GM21367 (cell line): ENCODE measurements at regions not wholly inside any gene's neighbourhood (a gene's known extent, or its start where the extent isn't known, plus 50 kb on each side); places are given as distances from the start of the nearest gene placed in this dataset.

Experiments used
- ATAC-seq: cut with Tn5 transposase; IDR thresholded peaks from one replicate; pipeline ENCODE4 v1.9.1; 2021; ENCODE audit not compliant: unreplicated experiment

DNA sequence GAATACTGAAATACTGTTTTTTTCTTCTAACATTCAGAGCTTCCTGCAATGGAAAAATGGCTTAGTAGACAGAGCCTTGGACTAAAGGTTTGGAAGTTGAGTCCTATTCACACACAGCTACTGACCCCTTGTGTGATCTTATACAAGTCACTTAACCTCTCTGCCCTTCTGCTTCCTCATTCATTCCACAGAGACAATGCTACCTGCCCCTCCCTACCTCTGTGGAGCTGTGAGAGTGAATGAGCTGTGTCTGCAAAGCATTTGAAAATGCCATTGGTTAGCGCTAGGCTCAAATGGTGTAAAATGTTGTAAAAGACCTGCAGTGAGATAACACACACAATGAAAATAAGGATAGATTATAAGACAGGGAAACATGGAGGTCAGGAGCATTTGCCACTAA lies 214.4 kb downstream of the BARHL2 start:
- ATAC-seq, result no peak

DNA sequence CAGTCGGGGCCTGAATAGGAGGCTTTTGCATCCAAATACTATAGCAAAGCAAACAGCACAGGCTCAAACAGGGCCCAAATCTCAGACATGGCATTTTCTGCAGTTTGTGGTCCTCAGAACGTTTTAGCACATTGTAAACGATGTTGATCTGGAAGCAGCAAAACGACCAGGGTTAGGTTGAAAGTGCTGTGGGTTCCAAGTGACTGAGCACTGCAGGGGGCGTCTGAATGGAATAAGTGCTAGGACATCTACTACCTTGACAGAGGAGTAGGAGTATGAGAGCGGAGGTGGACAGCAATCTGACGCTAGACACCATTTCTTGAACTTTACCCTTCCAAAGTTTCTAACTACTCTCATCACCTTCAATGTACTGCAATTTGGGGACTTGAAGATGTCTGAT lies 214.9 kb downstream of the BARHL2 start:
- no peak for ATAC-seq

DNA sequence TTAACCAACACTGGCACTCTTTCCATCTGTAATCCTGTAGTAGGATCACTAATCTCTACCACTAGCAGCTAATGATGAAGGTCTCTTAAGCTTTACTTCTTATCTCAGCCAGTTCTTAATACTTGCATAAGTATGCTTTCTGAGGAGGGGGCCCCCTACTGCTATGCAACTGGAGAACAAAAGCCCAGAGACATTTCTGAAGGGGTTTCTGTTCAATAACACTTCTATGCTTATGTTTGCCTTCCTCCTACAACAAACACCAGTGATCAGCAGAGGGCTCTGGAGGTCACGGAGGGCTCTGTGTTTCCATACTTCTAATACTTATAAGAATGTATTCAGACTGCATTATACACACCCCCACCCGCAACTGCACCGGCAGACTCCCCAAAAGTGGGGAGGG lies 215.8 kb downstream of the BARHL2 start:
- ATAC-seq, result no peak

DNA sequence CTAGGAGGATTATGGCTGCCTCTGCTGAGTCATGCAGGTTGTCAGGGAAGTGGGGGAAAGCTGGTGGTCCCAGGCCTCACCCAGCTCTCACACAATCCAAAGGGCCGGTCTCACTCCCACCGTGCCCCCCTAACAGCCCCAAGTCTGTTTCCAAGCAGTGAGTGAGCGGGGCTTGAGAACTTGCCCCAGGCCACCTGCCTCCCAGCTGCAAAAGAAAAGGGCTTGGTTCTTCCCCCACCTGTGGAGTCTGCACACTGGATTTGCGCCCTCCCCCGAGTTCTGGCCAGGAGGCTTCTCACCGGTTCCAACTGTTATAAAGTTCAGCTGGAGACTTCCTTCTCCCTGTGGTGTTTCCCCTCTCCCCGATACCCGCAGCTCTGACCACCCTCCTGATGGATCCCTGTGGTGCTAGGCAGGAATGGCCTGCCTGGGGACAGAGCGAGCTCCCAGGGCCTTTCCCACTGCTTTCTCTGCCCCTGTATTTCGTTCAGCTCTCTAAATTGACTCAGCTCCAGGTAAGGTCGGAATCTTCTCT lies 222.3 kb downstream of the BARHL2 start:
- ATAC-seq, result no peak

DNA sequence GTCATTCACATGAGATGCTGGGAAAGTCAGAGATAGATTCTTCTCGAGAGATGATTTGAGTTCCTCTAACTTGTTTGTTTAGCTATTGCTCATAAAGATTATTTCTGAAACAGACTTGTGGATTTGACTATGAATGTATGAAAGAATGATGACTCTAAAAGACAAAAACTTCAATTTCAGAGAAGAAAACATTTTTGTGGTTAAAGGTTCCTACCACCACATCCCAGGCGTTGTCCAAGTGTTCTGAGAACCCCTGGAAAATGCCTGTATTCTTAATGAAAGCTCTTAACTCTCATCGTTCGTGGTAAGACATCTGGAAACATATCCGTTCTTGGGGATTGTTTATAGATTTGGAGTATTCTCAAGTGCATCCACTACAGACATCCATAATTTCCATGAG lies 228.7 kb downstream of the BARHL2 start:
- ATAC-seq, result no peak

DNA sequence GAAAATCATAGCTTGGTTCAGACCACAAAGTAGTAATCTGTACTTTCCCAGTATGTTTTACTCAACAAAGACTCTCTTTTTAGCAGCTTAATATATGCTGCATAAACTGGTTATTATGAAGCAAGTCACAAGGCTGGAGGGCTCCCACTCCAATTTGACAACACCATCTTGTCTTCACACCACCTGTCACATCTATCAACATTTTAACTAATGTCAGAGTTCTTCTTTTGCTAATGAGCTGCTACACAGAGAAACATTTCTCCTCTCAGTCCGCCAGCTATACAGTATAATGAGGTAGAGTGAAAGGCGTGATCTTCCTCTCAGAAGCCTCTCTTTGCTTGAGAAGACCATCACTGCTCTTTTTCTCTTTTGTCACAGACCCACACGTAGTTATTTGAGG lies 230.1 kb downstream of the BARHL2 start:
- ATAC-seq, result no peak

DNA sequence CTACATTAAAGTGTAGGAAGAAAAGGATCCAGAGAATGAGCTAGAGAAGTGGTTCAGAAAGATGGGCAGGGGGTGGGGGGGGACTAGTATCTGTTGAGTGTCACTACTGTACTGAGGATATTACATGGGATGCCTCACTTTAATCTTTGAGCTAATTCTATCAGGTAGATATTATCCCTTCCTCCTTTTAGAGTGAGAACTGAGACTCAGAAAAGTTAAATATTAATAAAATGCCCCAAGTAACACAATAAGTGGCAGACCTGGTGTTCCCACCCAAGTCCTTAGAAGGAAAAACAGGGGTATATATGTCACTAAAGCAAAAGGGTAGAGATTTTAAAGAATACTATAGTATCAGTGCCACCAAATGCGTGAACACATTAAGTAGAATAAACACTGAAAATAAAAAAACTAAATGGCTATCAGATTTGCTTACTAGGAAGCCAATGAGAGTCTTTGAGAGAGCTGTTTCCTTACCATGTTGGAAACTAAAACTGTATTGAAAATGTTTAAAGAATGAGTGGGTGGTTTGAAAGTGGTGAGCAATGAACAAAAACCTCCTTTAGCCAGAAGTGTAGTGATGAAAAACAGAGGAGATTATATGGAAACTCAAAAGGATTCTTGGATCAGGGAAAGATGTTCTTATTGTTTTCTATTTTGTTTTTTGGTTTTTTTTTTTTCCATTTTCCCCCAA lies 230.8 kb downstream of the BARHL2 start:
- no peak for ATAC-seq

DNA sequence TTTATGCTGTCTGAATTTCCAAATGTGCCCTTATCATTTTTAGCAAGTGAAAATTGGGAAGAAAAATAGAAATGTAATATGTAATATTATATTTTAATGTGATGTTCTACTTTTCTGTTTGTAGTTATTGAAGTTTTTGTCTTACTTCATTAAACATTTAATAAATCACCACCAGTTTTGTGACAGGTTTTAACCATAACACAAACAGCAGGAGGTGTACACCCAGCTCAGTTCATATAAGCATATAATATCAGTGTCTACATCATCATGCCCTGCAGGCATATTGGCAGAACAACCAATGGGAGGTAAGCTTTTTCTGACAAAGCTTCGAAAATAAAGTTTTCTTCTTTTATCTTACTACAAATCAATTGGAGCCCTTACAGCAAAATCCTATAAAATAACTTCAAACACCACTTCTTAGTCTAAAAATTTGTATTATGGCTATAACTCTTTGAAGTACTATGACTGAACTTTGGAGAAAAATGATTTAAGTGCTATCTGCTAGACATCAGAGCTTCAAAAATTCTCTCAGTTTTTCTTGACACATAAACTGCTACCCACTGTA lies 236.7 kb downstream of the BARHL2 start:
- ATAC-seq, result no peak

DNA sequence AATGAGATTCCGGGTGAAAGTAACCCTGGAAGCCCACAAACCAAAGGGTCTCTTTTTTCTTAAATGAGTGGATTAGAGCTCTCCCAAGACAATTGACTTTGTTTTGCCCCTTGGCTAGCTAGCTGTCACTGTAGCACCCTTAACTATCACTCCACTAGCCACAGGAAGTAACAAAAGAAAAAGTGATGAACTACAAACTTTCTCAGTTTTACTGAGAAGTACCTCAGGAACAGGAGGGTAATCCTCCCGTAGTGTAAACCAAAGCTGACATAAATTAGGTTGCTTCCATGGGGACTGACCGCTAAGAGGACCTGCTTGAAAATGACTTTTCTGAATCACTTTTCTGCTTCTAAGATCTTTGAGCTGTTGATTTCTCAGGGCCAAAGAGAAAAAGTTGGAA lies 240.1 kb downstream of the BARHL2 start:
- no peak for ATAC-seq

DNA sequence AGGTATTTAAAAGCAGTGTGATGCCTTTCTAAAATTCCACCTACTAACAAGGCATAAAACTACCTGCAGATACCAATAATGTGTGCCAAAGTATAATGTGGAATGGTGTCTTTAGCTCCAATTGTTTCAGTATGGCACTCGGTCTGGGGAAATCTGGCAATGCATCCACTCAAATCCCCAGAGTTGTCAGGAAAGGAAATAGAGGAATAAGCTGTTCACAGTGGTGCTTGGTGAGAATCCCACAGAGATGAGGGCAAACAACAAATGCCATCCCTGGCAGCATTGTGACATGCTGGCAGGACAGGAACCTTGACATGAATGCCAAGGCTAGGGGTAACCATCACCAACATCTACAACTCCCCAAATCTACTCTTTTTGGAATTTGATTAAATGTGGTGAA lies 240.7 kb downstream of the BARHL2 start:
- ATAC-seq, result no peak

DNA sequence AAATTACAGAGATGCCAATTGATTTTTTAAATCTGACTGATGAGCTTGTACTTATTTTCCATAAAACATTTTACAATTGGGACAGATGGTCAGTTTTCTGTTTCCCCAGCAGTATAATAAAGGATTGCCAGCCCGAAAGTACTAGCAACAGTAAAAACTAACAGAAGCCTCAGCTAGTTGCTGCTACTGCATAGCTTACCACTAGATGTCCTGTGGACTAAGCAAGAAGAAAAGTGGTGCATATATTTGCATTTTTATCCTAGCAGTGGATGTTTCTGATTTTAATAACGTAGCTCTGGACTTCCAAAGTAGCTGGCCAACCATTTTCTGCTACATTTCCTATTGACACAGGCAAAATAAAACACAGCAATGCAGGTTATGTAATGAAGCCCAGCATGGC lies 241.5 kb downstream of the BARHL2 start:
- no peak for ATAC-seq

DNA sequence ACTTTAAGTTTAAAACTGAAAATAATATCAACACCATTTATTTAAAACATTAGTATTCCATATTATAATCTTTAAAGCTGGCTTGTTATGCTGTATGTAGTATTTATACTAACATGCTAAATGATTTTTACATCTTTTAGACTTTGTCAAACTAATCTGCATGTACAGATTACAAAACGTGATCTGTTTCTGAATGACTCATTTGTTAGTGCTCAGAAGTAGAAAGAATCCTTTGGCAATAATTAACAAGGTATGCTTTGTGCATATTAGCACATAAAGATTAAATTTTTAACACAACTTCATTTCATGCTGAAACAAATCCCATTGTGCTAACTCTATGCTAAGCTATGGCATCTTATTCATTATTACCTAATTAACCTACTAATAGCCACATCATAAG lies 242.4 kb downstream of the BARHL2 start:
- no peak for ATAC-seq

DNA sequence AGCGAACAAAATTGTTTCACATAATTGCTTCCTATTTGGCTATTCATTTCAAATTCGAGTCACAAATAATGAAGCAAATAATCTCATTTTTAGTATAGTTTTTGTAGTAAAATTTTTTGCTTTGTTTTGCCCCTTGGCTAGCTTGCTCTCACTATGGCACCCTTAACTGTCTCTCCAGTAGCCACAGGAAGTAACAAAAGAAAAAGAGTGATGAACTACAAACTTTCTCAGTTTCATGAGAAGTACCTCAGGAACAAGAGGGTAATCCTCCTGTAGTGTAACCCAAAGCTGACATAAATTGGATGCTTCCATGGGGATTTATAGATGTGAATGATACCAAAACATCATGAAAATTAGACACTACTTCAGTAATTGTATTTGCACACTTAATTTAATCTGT lies 242.9 kb downstream of the BARHL2 start:
- ATAC-seq, result no peak

DNA sequence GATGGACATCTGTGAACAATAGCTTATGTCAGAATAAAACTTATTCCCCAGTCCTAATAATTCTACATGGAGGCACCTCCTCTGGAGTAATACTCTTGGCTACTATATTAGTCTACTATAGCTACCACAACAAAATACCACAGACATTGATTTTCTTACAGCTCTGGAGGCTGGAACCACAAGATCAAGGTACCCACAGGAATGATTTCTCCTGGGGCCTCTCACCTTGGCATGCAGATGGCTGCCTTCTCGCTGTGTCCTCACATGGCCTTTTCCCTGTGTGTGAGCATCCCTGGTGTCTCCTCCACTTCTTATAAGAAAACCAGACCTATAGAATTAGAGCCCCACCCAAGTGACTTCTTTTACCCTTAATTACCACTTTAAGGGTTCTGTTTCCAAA lies 244.3 kb downstream of the BARHL2 start:
- no peak for ATAC-seq

DNA sequence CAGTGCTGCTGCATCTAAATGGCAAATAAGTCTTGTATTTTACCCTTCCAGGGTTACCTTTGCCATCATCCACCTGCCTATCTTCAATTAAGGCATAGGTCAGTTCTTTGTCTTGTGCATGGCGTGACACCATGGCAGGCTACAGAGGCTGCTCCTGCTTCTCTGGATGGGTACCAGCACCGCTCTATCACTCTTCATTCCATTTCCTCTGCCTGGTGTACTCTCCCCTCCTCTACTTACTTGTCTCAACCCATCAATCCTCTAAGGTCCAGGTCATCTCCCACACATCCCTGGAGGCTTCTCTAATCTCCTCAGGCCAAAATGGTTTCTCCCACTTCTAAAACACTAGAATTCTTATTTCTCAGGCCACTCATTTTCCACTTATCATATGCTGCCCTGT lies 257.5 kb downstream of the BARHL2 start:
- no peak for ATAC-seq

DNA sequence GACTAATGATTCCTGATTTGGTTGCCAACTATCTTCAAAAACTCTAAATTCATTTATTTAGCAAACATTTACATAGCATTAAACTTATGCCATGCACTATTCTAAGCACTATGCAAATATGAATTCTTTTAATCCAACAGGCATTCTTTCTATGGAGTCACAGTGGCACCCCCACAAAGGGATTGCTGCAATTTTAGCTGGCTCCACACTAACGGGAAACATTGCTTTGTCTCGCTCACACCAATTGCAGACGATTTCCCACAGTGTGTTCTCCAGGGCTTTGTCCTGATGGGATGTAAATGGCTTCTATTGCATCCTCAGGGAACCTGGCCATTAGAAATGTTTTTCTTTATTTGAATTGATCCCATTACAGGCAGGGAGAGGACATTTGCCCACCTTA lies 259.1 kb downstream of the BARHL2 start:
- ATAC-seq, result no peak

DNA sequence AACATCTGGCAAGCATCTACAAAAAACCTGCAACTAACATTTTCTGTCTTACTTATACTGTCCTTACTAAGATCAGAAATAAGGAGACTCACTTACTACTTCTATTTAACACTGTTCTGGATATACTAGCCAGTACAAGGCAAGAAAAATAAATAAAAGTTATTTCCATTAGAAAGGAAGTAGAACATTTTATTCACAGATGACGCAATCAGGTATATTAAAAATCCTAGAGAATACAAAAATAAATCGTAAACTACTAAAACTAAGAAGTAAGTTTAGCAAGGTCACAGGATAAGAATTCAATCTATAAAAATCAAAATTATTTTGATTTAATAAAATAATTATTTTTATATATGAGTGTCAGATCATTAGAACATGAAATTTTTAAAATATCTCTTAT lies 264.6 kb downstream of the BARHL2 start:
- ATAC-seq, result no peak

DNA sequence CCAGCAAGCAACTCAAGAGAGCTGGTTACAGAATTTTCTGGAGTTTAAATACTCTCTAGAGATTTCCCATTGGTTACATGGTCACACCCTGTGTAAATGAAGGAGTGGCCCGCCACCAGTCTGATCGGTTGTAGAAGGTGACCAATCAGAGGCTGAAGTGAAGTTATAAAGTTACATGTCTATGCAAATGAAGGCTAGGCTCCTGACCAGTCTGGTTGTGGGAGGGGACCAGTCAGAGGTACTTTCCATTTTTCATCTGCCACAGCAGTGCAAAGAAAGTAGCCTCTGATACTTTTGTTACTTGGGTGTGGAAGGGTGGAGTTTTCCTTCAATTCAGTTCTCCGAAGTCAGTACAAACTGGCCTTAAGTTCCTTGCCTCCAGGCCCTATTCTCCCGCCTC lies 273.7 kb downstream of the BARHL2 start:
- no peak for ATAC-seq

DNA sequence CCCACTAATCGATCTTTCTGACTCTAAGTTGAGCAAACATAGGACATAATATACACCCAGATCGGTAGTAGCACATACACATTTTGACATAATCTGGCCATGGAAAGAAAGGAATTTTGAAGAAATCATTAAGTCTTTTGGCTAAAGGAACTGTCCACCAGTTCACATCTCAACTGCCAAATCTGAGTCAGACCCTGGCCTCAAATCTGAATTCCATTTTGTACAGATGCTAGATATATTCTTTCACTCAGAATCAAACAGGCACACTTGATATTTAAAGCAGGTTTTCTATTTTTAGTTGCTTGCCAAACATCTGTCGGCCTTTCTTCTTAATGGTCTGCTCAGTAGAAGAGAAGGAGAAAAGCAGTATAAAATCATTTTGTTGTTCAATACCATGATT lies 281.8 kb downstream of the BARHL2 start:
- no peak for ATAC-seq

DNA sequence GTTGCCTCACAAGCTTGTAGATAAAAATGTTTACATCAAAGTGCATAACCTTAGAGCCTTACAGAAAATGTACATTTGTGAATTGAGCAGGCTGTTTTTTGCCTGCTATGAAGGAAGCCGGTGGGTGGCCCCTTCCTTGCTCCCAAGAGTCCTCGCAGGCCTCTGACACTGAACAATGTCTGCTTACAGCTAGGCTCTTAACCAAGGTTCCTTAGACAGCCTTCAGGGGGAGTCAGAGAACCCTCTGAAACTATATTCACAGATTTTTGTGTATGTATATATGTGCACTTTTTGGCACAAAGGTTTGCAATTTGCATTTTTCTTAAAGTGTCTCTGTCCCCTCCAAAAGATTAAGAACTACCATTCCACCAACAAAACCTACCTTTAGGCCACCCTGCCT lies 282.6 kb downstream of the BARHL2 start:
- no peak for ATAC-seq

DNA sequence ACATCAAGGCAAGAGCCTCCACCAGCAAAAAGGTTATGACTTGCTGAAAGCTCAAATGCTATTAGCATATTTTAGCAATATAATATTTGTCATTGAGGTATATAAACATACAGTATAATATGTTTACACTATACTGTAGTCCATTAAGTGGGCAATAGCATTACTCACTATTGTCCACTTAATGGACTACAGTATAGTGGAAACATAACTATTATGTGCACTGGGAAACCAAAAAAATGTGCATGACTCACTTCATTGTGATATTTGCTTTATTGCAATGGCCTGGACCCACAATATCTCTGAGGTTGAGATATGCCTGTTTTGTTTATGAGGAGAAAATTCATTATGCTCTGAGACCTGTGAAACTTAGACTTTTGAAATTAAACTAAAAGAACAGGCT lies 300.0 kb downstream of the BARHL2 start:
- no peak for ATAC-seq

DNA sequence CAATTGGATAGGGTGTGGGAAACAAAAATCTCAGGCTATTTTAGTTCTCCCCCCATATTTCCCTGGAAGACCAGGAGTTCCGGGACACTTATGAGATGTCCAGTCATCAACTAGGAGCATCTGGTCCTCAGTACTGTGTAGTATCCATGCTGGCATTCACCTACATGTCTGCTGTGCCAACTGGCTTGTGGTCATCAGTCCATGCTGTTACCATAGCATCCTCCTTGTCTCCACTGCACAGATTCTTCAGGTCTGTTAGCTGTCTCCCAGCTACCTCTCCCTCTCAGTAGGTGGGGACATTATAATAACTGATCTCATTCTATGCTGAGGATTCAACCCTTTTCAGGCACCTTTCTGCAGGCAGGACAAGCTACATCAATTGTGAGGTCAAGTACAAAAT lies 302.9 kb downstream of the BARHL2 start:
- no peak for ATAC-seq

DNA sequence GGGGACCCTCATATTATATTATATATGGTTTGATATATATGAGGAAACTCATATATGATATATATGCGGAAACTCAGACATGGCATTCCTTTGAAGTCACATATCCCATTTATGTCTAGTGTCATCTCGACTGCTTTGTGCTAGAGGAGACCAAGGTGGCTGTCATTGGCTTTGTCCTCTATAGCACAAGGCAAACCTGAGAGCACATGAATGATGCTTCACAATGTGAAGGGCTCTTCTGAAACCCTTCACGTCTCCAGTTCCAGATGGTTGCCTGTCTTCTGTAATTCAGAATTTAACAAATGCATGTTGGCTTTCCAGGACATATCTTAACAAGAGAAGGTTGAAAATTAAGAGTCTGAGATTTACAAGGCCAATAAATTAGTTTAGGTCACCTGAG lies 303.6 kb downstream of the BARHL2 start:
- ATAC-seq, result no peak
